EL (cell line): ENCODE measurements at regions not wholly inside any gene's neighbourhood (a gene's known extent, or its start where the extent isn't known, plus 50 kb on each side); places are given as distances from the start of the nearest gene placed in this dataset.

Source experiments
- DNase-seq: peaks from one replicate; pipeline ENCODE4 v3.0.0-alpha.2; 2016

DNA sequence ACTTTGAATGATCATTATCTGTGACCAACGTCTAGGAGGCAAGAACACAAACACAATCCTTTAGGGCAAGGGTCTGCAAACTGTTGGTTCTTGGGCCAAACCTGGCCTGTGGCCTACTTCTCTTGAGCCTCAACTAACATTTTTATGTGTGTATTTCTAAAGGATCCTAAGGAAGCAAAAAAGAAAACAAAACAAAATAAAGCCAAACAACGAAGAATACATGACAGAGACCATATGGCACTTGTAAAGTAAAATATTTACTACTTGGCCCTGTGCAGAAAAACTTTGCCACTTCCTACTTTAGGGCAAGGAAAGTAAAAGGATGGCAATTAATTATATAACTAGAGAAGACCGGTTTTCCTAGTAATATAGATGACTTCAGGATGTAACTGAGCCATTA is 1056.2 kb downstream of the EPHA7 start:
- no peak for DNase-seq

DNA sequence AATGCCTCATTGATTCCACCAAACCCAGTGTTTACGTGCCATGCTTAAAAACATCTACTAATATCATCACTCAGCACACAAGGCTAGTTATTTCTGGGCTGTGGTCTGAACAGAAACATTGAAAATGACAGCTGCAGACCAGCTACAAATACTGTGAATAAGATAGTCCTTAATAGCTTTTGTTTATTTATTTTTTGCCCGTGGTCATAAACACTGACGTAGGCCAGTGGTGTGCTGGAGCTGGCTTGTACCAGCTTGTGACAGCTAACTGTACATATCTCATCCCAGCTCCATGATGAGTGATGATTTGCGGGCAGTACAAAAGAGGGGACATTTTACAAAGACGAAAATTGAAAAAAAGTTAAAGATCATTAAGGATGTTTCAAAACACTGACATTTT is 1057.0 kb downstream of the EPHA7 start:
- no peak for DNase-seq

DNA sequence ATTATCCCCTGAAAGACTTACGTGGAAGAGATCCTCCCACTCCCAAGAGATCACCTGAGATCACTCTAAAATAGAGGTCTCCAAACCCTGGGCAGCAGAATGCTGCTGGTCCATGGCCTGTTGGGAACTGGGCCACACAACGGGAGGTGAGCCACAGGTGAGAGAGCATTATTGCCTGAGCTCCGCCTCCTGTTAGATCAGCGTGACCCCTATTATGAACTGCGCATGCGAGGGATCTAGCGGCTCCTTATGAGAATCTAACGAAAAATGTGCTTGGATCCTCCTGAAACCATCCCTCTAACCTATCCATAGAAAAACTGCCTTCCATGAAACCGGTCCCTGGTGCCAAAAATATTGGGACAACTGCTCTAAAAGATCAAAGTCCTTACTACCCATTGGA is 1057.4 kb downstream of the EPHA7 start:
- DNase-seq, result no peak

DNA sequence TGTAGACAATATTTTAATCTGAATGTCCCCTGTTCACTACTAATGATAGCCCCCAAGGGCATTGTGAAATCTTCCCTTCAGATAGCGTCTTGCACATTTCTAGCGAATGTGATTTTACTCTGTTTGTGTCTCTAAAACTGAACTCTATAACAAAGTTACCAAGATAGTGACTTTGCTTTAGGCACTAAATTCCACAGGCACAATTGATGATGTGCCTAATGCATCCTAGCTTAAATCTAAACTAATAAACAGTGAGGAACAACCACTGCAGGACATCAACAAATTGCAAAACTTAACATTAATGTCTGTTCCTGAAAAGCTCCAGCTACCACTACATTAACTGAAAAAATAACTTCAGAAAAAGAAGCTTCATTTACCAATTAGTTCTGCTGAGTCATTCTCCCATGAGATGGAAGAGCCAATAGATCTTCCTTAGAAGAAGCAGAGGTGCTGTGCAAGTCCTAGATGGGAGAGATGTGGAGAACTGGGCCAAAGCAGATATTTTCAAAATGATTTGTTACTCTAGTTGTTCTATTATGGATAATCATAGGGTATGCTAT is 1065.0 kb downstream of the EPHA7 start:
- no peak for DNase-seq

DNA sequence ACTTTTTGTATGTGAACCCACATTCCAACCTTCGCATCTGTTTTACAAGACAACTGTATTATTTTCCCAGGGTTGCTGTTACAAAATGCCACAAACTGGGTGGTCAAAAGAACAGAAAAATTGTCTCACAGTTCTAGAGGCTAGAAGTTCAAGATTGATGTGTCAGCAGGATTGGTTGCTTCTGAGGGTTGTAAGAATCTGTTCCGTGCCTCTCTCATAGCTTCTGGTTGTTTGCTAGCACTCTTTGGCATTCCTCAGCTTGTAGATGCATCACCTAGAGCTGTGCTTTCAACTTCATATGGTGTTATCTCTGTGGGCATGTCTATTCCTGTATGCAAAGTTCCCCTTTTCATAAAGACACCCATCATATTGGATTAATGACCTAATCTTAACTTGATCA is 1067.2 kb downstream of the EPHA7 start:
- DNase-seq, result no peak

DNA sequence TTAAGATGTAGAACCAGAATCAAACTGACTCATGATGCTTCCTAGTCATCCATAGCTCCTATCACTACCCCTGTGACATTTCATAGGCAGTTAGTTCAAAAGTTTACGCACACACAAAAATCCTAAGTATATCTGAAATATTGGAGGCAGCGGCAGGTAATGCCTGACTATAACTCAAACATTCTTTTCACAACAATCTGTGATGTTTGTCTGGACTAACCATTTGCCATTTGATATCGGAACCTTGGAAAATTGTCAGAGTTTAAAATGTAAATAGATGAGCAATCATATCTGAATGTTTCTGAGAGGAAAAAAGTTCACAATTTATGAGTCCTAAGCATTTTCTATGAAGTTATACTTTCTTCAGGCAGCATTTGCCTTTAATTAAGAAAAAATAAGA is 1078.2 kb downstream of the EPHA7 start:
- no peak for DNase-seq

DNA sequence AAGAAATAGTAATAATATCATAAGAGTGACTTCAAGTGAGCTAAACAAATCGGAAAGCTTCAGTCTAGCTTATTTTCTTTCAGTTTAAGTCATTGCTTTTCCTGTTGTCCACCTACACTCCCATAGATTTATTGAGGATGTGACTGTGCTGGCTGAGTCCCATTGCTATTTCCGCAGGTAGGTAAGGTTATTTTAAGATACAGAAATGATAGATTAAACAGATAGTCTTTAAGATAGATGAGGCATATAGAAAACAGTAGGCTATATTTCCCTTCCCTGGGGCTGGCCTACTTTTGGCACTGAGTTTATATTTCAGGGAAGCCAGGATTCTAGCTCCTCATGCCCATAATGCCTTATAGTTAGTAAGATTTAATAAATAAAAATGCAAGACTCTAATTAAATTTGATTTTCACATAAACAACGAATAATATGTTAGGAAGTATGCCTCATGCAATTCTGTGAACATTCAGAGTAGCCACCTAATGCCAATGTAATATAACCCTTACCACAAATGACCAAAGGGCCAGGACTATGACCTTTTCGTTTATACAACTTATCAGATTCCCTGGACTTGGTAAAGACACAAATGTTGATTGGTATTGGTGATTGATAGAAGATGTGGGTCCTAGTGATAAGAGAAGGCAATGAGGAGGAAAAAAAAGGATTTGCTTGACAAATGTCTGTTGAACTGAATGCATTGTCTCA is 1079.3 kb downstream of the EPHA7 start:
- no peak for DNase-seq

DNA sequence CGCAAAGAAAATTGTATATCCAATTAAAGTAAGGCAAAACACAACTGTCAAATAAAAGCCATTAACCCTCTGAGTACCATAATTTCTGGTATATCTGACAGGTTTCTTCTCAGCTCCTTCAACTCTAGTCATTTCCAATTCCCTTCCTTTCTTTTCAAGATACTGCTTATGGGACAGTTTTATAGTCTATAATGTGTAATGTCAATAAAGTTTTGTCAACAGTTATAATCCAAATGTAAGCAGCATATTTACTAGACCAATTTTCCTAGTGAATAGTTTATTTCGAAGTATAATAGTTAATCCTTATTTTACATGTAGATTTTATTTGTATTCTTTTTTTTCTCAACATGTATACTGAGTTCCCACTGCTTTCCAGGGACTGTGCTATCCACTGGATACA is 1081.8 kb downstream of the EPHA7 start:
- no peak for DNase-seq

DNA sequence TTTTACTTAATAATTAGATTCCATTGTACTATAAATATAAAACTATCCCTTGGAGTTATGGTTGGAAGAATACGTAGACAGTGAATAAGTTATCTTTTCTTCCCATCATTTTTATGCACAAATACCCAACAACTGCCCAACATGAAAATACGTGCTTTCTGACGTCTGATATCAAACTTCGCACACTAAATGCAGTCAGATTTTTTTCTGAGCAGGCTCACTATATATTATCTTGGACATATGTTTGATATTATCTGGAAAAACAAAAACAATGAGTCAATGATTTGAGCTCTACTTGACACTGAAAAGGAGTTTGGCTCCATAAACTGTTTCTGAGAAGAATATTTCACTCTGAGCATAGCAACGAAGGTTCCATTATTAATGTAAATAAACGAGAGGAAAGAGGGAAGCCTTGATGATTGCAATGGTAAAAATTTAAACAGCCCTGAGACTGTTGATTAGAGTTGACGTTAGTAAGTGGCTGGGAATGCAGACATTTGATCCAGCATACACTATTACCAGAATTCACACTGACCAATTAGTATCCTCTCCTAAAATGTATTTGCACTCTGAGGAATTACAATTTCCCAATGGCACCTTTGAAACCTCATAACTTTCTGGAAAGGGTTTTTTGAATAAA is 1090.0 kb downstream of the EPHA7 start:
- no peak for DNase-seq

DNA sequence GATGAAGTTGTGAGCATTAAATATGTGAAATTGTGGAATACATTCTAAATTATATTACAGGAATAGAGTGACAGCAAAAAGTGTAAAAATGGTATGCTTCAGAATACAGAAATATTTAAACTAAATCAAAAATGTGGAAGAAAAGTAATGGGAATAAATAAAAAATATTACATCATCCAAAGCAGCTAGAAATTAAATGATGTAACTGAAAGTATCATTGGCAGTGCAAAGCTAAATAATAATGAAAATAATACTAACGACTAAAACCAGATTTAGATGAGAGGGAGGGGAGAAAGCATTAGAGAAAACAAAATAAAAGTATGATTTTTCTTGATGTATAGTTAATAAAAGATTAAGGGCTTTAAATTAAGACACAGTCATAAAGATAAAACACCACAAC is 1104.0 kb downstream of the EPHA7 start:
- DNase-seq, result no peak

DNA sequence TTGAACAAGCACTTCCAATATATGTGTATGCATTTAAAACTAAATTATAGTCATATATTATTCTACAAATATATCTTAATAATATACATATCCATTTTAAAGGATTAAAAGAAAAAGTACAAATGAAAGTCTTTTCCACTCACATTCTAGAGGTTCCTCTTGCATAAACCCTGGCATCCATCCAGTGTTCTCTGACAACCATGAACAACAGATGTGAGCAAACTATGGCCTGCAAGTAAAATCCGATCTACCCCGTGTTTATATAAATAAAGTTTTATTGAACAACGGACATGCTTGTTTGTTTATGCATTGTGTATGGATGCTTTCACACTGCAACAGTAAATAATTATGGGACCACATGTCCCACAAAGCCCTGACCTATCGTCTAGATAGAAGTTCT is 1122.3 kb downstream of the EPHA7 start:
- no peak for DNase-seq

DNA sequence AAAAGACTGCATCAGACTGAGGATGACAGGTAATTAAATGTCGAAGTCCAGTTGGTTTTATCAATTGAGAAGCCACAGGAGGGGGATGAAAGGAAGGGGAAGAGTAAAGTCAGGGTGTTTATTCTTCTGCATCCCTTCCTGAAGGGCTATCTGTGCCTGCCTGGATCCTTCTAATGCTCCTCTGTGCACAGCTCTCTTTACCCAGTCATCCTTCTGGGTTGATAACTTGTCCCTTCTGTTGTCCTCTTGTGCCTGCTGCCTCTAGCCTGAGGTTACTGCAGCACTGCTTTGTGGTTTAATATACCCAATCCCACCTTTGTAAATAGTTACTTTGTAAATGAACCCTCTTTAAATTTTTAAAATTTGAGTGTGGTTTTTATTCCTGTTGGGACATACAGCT is 1127.3 kb downstream of the EPHA7 start:
- DNase-seq, result no peak

DNA sequence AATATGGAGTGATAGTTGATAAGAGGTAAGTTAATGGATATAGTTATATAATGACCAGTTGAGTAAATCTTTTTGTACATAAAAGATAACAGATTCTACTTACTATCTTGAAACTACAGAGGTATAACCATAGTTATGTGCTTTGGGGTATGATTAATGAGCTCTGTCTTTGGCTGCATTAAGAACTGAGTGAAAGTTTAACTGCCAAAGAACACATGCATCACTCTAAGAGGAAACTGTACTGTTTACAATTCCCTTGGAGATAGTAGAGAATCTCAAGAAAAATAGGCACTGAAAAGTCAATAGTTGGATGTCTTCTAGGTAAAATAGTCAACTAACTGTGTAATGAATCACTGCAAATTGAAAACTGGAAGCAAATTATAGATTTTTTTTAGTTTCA is 1129.5 kb downstream of the EPHA7 start:
- no peak for DNase-seq

DNA sequence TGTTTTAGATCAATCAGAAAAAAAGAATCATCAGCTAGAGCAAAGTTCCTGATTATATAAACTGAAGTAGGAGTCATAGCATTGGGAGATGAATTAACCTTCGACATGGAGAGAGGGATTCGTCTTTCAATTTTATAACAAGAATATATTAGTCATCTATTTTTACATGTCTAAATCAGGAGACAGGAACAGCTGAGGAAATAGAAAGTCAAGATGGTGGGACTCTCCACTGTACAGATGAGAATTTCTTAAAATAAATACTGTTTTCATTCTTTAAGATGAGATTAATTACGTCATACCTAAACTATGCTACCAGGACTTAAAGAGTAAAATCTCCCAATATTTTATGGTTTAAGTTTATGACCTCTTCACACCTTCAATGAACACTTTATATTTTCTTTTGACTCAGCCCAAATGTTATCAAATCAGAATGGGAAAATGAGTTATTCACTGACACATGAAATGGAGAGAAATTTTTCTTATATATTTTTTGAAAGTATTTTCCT is 1137.7 kb downstream of the EPHA7 start:
- no peak for DNase-seq

DNA sequence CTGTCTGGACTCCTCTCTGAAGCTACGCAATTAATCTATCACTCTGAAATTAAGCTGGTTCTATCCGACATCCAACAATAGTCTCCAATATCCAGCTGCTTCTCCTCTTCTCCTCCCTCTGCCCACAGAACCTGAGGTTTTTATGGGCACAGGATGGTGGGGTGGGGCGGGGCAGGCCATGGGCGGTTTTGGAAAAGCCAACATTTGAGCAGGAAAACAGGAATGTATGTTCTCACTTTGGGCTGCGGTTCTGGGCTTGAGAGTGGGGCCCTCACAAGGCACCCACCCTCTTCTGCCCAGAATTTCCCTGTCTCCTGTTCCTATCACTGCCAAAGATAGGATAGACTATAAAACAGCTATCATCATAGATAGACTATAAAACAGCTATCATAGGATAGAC is 1144.2 kb downstream of the EPHA7 start:
- DNase-seq, result no peak

DNA sequence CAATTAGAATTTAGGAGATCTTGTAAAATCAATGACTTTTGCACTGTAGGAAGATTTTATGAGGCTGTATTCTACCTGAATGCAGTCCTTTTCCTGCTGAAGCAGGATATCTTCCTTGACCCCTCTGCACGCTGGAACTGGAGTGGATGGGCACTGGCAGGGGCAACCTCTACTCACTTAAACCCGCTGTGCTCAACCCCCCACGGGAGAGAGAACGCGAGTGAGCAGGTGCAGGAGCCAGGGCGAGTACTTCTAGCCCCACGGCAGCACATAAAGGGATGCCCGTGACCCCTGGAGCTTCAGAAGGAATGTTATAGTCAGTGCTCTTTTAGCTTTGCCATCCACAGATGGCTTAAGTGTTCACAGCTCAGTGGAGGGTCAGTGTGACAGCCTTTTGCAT is 1144.8 kb downstream of the EPHA7 start:
- no peak for DNase-seq

DNA sequence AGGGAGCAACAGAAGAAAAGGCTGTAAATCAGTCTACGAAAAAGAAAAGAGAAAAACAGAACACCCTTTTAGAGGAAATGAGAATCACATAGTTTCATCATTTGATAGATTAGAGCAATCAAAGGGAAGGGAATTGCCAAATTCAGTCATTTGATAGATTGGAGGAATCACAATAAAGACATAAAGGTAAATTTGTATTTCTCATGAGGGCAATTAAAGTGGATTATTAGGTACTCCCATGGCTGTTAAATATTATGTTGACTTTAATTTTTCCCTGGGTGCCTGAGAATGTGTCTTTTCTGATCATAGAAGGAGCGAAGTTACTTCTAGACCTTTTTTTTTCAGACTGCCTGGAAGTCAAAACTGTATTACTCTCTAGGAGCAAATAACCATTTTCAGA is 1145.7 kb downstream of the EPHA7 start:
- DNase-seq, result no peak

DNA sequence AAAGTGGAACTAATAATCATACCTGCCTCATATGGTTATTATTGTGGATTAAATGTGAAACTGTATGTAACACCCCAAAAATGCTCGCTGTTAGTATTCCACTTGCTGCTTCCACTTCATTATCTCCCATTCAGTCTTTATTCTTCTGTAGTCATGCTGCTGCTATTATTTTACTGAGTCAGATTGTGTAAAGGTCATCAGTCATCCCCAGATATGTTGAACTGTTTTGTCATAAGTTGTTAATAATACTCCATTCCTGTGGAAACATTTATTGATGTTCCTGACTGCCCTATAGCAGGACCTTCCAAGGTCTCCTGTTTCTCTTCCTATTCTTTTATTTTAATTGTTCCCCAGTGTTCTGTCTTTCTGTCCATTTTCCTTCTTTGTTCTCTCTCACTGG is 1148.3 kb downstream of the EPHA7 start:
- DNase-seq, result no peak

DNA sequence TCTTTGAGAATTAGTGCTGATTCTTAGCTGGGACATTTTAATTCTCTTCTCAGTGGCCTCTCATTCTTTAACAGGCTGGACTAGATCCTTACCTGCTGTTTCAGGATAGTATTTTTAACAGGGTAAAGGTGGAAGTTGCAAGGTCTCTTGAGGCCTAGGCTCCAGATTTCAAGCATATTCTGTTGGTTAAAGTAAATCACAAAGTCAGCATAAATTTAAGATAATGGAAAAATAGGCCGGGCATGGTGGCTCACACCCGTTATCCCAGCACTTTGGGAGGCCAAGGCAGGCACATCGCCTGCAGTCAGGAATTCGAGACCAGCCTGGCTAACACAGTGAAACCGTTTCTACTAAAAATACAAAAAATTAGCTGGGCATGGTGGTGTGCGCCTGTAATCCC is 1149.0 kb downstream of the EPHA7 start:
- no peak for DNase-seq

DNA sequence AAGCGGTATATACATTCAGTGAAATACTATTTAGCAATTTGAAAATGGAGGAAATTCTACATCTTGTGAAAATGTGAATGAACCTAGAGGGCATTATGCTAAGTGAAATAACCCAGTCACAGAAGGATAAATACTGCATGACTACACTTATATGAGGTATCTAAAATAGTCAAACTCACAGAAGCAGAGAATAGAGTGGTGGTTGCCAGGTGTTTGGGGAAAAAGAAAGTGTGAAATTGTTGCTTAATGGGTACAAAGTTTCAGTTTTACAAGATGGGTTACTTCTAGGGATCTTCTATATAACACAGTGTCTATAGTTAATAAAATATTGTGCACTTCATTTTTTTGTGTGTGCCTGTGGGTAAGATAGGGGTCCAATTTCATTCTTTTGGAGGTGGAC is 1152.0 kb downstream of the EPHA7 start:
- no peak for DNase-seq

DNA sequence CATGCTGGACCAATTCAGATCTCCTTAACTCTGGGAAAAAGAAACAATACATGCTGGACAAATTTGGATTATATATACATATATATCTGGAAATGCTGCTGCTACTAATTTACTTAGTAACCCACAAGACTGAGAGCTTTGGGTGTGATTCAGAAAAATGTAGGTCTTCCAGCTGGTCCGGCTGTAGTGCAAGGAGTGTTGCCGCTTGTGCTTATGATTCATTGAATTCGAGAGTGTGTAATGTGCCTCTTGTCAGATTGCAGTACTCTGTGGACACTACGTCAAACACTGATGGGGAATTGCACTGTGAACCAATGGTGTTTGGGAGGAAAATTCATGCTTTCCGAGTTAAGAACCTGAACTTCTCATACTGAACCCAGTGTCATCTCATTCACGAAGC is 1155.5 kb downstream of the EPHA7 start:
- DNase-seq, result no peak

DNA sequence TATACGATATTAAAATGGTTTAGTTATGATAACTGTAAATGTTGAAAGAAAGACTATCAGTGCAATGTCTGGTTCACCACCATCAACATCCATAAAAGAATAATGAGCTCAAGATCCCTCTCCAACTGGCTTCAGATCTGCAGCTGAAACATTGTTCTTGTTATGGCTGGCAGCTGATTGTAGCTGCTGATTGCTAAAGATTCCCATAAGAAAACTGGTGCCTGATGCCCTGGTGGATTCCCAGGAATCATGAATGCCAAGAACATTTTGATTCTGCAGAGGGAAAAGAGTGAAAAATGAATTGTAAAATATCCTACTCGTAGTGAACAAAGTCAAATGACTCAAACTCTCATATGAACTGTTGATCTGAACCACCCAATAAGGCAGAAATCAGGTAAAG is 1160.2 kb downstream of the EPHA7 start:
- DNase-seq, result no peak

DNA sequence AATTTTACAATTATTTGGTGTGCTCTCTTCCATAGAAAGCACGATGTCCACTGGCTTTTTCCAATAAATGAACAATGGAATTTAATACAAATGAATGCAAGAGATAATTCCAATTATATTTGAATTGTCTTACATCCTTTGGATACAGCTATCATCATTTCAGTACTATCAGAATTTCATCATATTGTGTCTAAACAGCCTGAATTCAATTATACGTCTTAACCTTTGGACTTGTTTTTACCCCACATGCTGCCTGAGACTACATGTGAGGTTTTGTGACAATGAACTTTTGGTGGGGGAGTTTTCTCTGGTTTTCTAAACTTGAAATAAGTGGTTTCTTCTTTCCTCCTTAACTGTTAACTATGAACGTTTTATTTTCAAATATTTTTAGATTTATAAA is 1176.0 kb downstream of the EPHA7 start:
- DNase-seq, result no peak

DNA sequence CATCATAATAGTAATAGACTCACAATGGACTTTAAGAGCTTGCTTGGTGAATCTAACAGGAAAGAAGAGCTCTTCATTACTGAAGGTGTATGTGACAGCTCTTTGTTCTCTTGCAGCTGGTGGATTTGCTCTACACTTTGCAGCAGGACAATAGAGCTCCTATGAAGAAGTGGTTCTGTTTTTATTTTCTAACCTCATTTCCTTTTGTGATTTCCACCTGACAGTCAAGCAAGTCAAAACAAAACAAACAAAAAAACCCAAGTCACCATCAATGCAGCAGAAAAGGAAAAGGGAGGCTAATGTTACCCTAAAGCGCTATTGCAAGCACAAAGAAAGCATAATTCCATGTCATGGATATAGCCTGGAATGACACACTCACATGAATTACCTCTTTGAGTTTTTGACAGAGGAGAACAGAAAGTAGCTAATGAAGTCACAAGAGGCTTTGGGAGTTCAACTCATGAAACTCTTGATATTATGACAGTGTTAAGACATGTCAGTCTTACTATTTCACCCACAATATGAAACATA is 1188.1 kb downstream of the EPHA7 start:
- no peak for DNase-seq
